ENCODE measurements at regions not wholly inside any gene's neighbourhood (a gene's known extent, or its start where the extent isn't known, plus 50 kb on each side); places are given as distances from the start of the nearest gene placed in this dataset.

DNA sequence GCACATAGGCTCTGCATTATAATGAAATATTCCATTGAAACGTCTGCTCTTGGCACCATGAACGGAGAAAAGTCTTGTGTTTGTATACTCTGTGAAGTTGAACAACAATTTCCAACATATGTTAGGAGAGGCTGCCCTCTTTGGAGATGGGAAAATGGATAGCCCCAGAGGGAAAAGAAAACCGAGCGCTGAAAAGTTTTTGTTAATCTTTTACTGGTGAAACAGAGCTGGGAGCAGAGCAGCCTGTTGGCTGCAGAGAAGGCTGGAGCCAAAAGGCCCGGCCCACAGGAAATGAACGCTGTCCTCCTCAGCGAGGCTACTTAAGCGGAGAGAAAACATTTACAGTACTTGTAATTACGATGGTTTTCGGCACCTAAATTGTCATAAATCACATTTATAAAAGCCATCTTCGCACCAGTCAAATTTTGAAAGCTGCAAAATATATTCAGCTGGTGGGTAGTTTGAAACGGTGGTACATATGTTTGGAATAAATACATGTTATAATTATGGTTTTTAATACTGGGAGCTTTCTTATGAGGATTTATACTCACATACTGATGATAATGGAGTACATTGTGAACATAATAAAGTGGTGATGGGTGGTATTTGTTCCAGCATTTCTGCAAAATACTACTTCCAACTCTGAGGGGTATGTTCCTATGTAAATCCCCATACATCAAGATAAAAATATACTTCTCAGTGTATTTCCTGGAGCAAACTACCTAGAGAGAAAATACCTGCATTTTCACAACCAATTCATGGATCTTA is 129.6 kb upstream of the CNTLN start:
- no peak for TF ChIP-seq TOX (CRISPR knock-in tag; IDR thresholded peaks at IDR 0.05; ENCODE audit: borderline replicate concordance)
- no peak for TF ChIP-seq OSR1 (CRISPR knock-in tag; IDR thresholded peaks at IDR 0.05)
- TF ChIP-seq ZC3H10 (CRISPR knock-in tag; IDR thresholded peaks at IDR 0.05): no peak
- TF ChIP-seq ZFP3 (CRISPR knock-in tag; IDR thresholded peaks at IDR 0.05): no peak
- no peak for TF ChIP-seq ZNF8 (CRISPR knock-in tag; IDR thresholded peaks at IDR 0.05)
- TF ChIP-seq, protein P1, sequence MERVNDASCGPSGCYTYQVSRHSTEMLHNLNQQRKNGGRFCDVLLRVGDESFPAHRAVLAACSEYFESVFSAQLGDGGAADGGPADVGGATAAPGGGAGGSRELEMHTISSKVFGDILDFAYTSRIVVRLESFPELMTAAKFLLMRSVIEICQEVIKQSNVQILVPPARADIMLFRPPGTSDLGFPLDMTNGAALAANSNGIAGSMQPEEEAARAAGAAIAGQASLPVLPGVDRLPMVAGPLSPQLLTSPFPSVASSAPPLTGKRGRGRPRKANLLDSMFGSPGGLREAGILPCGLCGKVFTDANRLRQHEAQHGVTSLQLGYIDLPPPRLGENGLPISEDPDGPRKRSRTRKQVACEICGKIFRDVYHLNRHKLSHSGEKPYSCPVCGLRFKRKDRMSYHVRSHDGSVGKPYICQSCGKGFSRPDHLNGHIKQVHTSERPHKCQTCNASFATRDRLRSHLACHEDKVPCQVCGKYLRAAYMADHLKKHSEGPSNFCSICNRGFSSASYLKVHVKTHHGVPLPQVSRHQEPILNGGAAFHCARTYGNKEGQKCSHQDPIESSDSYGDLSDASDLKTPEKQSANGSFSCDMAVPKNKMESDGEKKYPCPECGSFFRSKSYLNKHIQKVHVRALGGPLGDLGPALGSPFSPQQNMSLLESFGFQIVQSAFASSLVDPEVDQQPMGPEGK (CRISPR knock-in tag; IDR thresholded peaks at IDR 0.05; ENCODE audit: borderline replicate concordance): no peak
- TF ChIP-seq, protein P2, sequence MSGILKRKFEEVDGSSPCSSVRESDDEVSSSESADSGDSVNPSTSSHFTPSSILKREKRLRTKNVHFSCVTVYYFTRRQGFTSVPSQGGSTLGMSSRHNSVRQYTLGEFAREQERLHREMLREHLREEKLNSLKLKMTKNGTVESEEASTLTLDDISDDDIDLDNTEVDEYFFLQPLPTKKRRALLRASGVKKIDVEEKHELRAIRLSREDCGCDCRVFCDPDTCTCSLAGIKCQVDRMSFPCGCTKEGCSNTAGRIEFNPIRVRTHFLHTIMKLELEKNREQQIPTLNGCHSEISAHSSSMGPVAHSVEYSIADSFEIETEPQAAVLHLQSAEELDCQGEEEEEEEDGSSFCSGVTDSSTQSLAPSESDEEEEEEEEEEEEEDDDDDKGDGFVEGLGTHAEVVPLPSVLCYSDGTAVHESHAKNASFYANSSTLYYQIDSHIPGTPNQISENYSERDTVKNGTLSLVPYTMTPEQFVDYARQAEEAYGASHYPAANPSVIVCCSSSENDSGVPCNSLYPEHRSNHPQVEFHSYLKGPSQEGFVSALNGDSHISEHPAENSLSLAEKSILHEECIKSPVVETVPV (CRISPR knock-in tag; IDR thresholded peaks at IDR 0.05): no peak
- TF ChIP-seq, protein P3, sequence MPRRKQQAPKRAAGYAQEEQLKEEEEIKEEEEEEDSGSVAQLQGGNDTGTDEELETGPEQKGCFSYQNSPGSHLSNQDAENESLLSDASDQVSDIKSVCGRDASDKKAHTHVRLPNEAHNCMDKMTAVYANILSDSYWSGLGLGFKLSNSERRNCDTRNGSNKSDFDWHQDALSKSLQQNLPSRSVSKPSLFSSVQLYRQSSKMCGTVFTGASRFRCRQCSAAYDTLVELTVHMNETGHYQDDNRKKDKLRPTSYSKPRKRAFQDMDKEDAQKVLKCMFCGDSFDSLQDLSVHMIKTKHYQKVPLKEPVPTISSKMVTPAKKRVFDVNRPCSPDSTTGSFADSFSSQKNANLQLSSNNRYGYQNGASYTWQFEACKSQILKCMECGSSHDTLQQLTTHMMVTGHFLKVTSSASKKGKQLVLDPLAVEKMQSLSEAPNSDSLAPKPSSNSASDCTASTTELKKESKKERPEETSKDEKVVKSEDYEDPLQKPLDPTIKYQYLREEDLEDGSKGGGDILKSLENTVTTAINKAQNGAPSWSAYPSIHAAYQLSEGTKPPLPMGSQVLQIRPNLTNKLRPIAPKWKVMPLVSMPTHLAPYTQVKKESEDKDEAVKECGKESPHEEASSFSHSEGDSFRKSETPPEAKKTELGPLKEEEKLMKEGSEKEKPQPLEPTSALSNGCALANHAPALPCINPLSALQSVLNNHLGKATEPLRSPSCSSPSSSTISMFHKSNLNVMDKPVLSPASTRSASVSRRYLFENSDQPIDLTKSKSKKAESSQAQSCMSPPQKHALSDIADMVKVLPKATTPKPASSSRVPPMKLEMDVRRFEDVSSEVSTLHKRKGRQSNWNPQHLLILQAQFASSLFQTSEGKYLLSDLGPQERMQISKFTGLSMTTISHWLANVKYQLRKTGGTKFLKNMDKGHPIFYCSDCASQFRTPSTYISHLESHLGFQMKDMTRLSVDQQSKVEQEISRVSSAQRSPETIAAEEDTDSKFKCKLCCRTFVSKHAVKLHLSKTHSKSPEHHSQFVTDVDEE (CRISPR knock-in tag; IDR thresholded peaks at IDR 0.05): no peak
- TF ChIP-seq, protein P4, sequence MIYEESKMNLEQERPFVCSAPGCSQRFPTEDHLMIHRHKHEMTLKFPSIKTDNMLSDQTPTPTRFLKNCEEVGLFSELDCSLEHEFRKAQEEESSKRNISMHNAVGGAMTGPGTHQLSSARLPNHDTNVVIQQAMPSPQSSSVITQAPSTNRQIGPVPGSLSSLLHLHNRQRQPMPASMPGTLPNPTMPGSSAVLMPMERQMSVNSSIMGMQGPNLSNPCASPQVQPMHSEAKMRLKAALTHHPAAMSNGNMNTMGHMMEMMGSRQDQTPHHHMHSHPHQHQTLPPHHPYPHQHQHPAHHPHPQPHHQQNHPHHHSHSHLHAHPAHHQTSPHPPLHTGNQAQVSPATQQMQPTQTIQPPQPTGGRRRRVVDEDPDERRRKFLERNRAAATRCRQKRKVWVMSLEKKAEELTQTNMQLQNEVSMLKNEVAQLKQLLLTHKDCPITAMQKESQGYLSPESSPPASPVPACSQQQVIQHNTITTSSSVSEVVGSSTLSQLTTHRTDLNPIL (CRISPR knock-in tag; IDR thresholded peaks at IDR 0.05; ENCODE audit: low read depth): no peak
- no peak for TF ChIP-seq ZNF565 (CRISPR knock-in tag; conservative IDR thresholded peaks at IDR 0.05; ENCODE audit: low read depth)
- TF ChIP-seq ZNF70 (CRISPR knock-in tag; IDR thresholded peaks at IDR 0.05): no peak
- no peak for TF ChIP-seq GLIS3 (CRISPR knock-in tag; IDR thresholded peaks at IDR 0.05)
